Activated CD8-positive, alpha-beta memory T cell treated with anti-CD3 and anti-CD28 coated beads for 48 hours (primary cell): ENCODE measurements at regions not wholly inside any gene's neighbourhood (a gene's known extent, or its start where the extent isn't known, plus 50 kb on each side); places are given as distances from the start of the nearest gene placed in this dataset.

ENCODE experiments used
- DNase-seq, 3 experiments: peaks; one replicate each; pipeline ENCODE4 v3.0.0-alpha.2; 2020; ENCODE audit warnings: low read depth in 2 of 3, low spot score in 2 of 3

DNA sequence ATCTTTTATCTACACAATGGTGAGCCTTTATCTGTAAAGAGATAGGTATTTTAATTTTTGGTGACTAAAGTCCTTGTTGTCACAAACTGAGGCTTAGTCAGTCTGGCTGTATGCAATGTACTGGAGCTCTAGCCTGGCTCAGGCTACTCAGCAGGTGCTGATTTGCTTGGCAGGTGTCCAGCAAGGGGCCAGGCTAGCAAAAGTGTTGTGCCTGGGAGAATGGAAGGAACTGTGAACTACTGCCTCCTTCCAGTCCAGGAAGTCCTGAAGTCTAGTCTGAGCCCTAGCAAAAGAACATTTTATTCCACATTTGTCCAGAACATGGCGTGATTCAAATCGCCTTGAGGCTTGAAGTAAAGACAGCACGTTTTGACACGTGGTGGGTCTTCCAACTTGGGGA, 260.5 kb downstream of the CCDC85A start:
- no peak for DNase-seq

DNA sequence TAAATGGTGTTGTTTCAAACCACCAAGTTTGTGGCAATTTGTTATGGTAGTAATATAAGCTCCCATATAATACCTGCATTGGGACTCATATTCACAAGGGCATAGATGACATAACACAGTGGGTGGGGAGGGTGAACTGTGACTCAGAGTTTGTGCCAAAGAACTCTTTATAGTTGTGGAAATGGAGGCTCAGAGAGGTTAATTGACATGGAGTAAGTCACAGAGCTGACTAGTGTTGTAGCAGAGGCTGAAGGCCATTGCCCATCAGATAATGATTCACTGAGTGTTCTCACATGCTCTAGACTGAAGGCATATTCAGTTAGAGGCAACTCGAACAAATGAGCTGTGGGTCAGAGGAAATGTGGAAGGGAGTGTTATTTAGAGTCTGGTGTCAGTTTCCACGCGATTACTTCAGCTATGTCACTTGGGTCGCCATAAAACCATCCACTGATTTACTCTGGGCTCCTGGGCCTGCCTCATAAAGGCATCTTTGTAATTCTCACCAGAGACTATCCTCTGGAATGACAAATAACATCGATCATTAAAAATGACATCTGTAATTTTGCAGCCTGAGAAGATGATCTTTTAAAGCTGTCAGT, 264.7 kb downstream of the CCDC85A start:
- no peak for DNase-seq

DNA sequence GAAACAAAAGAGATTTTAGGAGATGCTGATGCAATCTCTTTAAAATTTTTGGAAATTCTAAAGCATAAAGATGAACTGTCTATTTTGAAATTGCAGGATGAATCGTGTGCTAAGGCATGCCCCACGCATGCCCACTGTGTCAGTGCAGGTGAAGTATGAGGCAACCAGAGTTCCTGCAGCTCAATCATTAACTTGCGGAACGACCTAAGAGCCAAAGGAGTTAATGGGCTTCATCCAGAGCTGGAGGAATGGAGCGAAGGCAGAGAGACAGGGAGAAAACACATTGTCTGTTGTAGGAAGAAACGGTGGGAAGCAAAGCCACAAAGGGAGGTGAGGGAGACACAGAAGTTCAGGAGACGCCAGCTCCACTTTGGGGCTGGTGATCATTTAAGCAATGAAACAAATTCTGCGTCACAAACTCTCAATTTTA, 265.2 kb downstream of the CCDC85A start:
- no peak for DNase-seq

DNA sequence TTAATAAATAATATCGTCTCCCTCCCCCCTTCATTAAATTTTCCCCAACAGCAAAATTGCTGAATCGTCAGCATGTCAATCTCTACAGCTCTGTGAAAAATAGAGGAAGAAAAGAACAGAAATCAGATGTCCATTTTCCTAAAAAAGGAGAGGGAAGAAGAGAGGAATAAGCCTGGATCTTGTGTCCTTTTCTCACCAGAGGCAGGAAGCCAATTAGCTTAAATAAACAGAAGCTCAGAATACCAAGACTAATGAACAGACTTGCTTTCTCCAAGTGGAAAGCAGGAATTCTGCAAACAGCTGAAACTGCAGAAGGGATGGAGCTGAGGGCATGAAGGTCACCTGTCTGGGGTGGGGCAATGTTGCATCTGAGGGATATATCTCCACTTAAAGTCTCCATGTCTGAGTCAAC, 265.7 kb downstream of the CCDC85A start:
- DNase-seq, result no peak

DNA sequence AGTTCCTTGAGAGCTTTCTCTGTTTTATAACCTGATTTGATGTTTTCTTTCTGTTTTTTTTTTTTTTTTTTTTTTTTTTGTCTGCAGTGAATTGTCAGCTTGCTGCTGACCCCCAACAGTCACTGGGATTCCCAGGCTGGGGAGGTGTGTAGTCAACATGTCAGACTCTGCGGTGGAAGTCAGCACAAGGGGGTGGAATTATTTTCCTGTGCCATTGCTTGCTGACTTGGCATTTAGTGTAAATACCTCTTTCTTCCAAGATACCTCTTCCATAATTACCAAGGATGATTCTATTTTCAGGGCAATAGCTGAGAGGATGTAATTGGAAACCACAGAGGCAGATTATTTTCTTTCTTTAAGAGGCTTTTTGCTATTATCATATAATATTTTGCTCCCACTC, 266.3 kb downstream of the CCDC85A start:
- no peak for DNase-seq

DNA sequence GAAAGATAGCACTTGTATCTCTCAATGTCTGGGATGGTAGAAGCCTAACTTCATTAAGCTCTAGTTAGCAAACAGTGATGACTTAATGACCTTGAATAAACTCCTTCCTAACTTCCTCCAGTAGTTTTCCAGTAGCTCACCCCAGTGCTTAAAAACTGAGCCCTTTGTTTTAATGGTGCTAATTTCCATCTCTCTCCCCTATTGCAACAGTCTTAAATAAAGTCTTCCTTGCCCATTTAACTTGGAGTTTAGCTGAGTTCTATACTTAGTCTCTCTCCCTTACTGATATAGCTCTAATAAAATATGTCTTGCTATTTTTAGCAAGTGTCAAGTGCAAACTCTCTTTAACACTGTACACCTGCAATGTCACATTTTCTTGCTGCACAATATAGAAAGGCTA, 267.0 kb downstream of the CCDC85A start:
- no peak for DNase-seq

DNA sequence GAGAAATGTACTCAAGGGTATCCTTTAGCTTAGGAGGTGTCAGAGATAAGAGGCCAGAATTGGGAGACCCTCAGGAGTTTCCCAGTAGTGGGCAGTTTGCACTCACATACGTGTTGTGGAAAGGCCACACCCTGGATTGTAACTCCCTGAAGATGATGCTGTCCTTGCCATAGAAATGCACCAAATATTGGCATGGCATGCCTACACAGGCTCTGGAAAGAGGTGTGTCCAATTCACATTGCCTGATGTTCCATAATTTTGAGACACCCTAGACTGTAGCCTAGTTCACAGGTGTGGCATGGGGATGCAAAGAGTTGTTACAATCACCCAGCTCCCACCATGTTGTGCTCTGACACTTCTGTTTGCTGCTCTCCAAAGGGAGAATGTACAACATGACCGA, 271.9 kb downstream of the CCDC85A start:
- no peak for DNase-seq

DNA sequence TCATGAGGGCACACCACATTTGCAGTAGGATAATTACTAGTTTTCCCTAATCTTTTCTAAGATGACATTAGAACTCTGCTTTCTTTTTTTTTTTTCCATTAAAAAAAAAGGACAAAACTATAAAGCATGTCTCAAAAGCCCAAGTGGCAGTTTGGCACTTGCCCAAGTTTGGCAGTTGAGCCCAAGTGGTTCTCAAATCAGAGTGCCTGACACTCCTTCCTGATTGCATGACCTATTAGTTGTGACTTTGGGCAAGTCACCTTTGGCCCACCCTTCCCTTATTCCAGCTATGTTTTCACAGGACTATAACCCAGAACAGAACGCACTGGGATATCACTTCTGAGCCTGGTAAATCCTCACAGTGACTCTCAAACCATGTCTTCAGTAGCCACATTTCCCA, 273.0 kb downstream of the CCDC85A start:
- DNase-seq, result no peak

DNA sequence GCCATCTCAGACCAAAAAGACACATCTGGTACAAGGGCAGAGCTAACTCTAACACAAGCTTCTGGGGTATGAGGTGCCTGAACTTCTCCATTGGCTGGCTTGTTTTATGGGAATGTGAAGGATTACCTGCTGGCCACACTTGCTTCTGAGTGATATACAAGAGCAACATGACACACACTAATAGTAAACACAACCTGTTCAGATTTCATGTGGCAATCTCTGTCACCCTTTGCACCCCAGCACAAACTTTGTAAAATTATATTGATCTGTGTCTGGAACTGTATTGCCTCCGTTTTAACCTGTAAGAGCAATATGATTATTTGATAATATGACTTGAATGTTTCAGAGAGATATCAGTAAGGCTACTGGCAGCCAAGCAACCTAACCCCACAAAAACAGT, 276.7 kb downstream of the CCDC85A start:
- DNase-seq, result no peak

DNA sequence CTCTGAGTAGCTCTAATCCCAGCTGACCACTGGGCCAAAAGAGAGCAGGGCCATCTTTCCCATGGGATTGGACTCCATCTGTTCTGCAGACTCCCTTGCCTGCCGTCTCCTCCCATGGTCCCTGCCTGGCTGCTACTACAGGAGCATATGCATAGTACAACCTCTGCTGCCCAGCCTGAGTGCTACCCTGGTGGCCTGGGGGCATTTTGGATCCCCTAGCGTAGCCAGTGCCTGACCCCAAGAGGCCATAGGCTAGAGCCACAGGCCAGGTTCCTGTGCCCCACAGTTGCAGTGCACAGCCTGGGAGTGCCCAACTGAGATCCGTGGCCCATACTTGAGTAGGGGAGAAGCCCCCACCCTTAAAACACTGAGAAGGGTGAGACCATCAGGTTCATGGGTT, 280.3 kb downstream of the CCDC85A start:
- DNase-seq, result no peak

DNA sequence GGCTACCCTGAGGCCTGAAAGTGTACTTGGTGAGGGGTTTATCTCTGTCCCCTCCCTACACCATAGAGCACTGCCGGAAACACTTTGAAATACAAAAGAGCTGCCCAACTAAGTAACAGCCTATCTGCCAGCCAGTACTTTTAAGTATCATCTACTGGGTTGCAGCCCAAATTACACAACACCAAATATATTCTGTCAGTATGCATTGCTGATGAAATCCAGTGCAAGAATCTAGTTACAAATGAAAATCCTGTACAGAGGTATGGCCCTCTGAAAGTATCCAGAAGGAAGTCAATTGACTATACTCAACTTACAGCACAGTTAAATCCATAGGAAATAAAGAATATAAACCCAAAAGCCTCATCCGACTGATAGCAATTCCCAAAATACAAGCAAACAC, 280.8 kb downstream of the CCDC85A start:
- DNase-seq, result no peak

DNA sequence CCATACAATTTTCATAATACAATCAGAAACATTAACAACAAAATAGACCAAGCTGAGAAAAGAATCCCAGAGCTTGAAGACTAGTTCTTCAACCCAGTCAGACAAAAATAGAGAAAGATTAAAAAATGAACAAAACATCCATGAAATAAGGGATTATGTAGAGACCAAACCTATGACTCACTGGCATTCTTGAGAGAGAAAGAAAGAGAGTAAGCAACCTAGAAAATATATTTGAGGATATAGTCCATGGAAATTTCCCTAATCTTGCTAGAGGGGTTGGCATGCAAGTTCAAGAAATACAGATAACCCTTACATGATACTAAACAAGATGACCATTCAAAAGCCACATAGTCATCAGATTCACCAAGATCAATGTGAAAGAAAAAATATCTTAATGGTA, 281.7 kb downstream of the CCDC85A start:
- DNase-seq, result no peak

DNA sequence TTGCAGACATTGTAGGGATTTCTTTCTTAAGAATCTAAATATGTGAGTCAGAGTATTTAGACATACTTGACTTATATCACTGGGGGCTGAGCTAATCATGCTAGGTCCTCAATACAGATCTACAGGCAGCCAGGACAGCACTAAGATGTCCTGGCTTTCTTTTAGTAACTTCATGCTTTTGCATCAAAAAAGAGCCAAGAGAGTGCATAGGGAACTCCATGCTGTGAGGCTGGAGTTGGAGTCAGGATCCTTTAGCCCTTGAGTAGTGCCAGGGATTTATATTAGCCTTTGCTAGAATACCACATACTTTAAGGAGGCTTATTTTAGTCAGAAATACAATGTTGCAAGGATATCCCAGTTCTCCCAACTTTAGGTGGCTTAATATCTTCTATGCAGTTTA, 289.7 kb downstream of the CCDC85A start:
- no peak for DNase-seq

DNA sequence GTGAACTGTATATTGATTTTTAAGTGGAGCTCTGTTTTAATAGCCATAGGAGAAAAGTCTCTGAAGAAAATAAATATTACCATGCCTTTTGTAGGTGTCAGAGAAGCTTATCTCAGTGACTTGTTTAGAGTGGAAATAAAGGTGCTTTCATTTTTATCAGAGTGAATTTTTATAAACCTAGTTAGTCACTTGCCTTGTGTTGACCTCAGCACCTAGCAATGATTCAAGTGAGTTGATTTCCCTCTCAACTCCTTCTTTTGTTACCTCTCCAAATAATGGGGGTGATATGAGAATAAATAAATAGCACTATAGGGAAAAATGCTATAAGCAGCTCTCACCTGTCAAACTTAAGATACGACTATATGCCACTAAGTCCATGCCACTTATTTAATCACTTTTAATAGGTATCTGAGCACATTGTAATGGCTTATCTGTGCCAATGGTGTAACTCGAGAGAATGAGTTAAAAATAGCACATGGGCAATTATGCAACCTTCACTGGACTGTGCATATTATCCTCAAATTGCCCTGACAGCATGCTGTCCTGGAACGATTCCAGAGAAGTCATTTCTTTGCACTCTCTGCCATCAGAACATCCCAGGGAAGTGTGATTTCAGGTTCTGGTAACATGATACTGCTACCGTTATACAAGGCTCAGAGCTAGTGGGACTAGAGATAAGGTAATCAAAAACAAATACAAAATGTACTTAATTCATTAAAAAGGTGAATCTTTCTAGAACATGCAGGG, 290.8 kb downstream of the CCDC85A start:
- no peak for DNase-seq

DNA sequence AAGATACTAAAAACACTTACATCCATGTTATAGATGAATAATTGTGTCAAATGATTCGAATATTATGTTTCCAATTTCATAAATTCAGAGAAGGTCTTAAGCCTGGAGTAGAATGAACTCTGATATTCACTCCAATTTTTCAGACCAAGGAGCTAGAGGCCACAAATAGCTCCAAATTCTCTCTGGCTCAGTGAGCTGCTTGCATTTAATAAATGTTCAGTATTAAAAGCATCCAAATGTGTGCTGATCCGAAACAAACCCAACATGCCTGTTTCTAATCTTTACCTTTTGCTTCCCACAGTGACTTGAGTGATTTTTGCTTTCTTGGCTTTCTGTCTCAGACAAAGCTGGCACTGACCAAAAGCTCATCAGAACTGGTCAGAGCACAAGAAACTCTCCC, 291.4 kb downstream of the CCDC85A start:
- no peak for DNase-seq

DNA sequence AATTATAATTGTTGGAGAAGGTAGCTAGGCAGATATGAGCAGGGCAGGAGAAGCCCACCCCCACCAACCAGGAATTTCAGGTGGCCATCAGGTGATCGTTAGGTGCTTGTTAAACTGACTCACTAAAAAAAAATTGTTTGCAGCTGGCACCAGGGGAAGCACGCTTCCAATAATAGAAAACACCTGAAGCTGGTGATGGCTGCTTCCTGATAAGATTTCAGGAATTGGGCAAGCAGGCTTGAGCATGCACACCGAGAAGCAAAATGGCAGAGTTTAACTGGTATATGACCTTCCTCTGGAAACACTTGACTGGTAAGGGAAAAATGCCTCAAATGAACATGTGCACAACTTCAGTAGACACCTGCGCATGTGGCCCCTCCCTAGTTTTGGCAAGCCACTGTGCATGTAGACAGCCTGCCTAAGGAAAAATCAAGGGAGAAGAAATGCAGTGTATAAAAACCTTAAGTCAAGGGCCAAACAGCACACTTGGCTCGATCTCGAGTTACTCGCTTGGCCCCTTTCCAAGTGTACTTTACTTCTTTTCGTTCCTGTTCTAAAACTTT, 292.8 kb downstream of the CCDC85A start:
- no peak for DNase-seq

DNA sequence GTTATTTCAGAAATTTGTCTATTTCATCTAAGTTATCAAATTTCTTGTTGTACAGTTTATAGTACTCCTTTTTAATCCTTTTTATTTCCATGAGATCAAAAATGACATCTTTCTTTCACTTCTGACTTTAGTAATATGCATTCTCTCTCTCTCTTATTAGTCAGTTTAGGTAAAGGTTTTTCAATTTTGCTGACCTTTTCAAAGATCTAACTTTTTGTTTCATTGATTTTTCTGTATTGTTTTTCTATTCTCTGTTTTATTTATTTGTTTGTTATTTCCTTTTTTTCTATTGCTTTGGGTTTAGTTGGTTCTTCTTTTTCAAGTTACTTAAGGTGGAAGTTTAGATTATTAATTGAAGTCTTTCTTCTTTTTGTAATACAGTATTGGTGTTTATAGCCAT, 294.2 kb downstream of the CCDC85A start:
- no peak for DNase-seq

DNA sequence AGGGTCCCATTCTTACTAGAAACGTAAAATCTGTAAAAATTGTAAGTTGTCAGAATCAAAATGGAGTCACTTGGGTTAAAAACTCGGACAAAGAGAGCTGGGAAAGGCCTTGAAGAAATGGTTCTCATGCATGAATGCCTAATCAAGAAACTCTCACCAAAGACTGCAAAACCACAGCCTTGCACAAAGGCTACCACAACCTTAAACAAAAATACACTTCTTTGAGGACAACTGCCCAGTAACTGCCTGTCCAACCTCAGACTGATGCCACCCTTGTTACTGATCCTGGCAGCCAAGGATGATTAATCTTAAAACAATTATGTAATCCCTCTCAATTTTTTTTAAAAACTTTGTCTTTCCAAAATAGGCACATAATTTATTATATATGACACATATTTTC, 299.3 kb downstream of the CCDC85A start:
- no peak for DNase-seq

DNA sequence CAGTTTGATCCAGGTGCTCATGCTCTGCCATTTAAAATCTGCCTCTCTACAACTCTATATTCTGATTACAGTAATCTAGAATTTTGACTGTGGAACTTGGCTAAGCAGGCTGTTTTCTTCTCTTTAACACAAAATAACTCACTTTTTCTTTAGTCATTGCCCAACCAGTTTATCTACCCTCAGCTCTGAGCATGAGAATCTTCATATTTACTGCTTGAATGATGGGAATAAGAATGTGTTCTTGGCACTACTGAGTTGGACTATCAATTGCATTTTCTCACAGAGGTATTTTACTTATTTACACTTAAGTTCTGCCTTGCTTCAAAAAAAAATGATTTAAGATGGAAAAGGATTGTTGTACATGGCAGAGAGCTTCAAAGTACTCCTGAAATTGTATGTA, 301.1 kb downstream of the CCDC85A start:
- DNase-seq, result no peak

DNA sequence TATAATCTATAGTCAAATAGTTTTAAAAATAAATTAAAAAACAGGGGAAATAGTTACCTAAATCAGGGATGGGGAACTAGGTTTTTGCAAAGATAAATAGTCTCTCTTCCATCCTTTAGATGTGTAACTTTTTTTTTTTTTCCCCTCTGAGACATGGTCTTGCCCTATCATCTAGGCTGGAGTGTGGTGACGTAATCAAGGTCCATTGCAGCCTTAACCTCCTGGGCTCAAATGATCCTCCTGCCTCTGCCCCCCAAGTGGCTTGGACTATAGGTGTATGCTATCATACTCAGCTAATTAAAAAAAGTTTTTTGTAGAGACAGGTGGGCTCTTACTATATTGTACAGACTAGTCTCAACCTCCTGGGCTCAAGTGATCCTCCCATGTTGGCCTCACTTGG, 316.5 kb downstream of the CCDC85A start:
- DNase-seq, result no peak

DNA sequence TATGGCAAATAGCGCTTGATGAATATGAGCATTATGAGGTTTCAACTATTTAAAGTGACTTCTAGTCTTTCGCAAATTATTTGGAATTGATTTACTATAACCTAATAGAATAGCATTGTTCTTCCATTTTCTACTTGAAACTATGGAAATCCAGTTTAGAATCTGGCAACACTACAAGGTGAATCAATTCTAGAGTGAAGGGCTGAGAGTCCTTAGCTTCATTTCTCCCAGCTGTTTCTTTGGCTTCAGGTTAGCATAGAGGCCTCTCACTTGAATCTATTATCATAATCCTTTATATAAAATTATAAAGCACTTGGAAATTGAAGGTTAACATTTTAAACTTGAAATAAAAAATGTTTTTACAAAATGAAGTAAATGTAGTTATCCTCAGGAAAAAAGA, 318.8 kb downstream of the CCDC85A start:
- DNase-seq, result no peak

DNA sequence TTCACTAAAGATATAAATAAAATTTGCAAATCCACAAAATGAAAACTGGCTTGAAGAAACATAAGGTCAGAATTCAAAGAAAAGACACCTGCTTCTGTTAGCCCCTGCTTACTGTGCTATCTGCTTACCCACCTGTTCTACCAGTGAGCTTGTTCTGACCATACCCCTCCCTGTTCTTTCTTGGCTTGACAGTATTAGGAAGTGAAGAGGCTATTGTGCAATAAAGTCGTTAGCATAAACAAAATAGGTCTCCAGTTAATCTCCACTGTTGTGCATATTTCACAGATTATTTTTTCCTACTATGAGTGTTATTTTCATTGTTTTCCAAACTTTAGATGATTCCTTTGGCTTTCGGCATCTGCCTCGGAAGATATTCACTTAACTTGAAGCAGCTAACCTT, 322.1 kb downstream of the CCDC85A start:
- no peak for DNase-seq

DNA sequence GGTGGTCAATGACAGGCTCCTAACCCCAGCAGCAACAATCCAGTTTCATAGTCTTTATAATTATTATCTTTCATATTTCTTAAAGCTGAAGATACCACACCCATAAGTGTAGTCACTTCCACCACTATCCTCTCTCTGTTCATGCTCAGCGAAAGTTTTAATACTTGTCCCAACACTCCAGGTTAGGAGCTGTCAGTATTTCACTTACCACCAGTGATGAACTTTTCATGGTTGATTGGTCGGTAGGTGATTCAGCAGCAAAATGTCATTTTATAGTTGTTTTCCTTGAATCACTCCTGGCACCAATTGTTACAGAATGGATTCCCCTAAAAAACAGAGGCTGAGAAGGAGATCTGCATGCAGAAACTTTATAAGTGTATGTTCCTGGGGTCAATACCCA, 324.9 kb downstream of the CCDC85A start:
- no peak for DNase-seq
